SJCRH30 (cell line): ENCODE measurements at regions not wholly inside any gene's neighbourhood (a gene's known extent, or its start where the extent isn't known, plus 50 kb on each side); places are given as distances from the start of the nearest gene placed in this dataset.

Source experiments
- DNase-seq, 2 experiments: peaks; one replicate each; pipeline ENCODE4 v3.0.0-alpha.2; 2015 to 2020
- H3K27ac ChIP-seq: fragments of 250-450 bp; sonication (Bioruptor Pico); 2 replicates; pipeline ENCODE4 v1.5.1; 2020; ENCODE audit warnings: mild to moderate bottlenecking, moderate library complexity
- H3K27me3 ChIP-seq: fragments of 250-450 bp; sonication (Bioruptor Pico); 2 replicates; pipeline ENCODE4 v1.5.1; 2020; ENCODE audit warnings: mild to moderate bottlenecking, moderate library complexity
- H3K36me3 ChIP-seq: fragments of 250-450 bp; sonication (Bioruptor Pico); 2 replicates; pipeline ENCODE4 v1.5.1; 2020; ENCODE audit warnings: mild to moderate bottlenecking, moderate library complexity
- H3K4me1 ChIP-seq: fragments of 250-450 bp; sonication (Bioruptor Pico); 2 replicates; pipeline ENCODE4 v1.5.1; 2020; ENCODE audit warnings: mild to moderate bottlenecking, moderate library complexity
- H3K4me3 ChIP-seq: fragments of 250-450 bp; sonication (Bioruptor Pico); 2 replicates; pipeline ENCODE4 v1.5.1; 2020; ENCODE audit warnings: mild to moderate bottlenecking, moderate library complexity
- H3K9me3 ChIP-seq: fragments of 250-450 bp; sonication (Bioruptor Pico); replicated peaks from 2 replicates; pipeline ENCODE4 v1.5.1; 2020; ENCODE audit warnings: mild to moderate bottlenecking, moderate library complexity

- H3K27ac ChIP-seq: peak overlapping the region; percentile 14; the same call in 1 of the 2 replicates
- no peaks in the 10 kb centered on the region for H3K36me3 ChIP-seq
- no peak for DNase-seq
- H3K4me1 ChIP-seq: peaks cover 8% of the 10 kb centered on the region
- H3K4me3 ChIP-seq: no peak overlapping the region
- no peaks in the 10 kb centered on the region for H3K27me3 ChIP-seq
- H3K9me3 ChIP-seq: peaks cover 8% of the 10 kb centered on the region
Observed at GRCh38 chr2:74735009-74735408, 81.0 kb downstream of the SEMA4F start.

- Histone ChIP-seq H3K27ac (peak overlapping the region; percentile 14; the same call in 1 of the 2 replicates), H3K4me1 (peaks cover 12% of the 10 kb centered on the region), H3K27me3 (no peaks in the 10 kb centered on the region), H3K4me3 (no peak overlapping the region), H3K36me3 (no peaks in the 10 kb centered on the region), H3K9me3 (peaks cover 8% of the 10 kb centered on the region)
- DNase-seq: peak; percentile 35 to 63
Observed at GRCh38 chr2:74735564-74735963, 81.5 kb downstream of the SEMA4F start.

DNA sequence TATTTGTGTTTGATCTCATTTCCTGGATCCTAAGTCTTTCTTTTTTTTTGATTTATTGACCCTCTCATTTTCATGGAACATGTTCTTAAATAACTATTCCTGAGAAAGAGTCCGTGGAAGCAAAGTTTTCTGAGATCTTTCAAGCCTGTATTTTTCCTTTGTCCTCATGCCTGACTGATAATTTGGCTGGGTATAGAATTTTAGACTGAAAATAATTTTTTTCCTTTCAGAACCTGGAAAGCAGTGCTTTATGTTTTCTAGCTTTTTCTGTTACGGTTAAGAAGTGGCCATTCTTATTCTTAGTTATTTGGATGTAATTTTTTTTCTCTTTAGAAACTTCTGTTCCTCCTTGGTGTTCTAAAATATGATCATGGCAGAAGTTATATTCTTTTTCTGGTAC lies 82.5 kb downstream of the SEMA4F start:
- no peak for DNase-seq
- Histone ChIP-seq H3K9me3 (peaks cover 8% of the 10 kb centered on the region), H3K4me1 (peaks cover 20% of the 10 kb centered on the region), H3K36me3 (no peaks in the 10 kb centered on the region), H3K27ac (no peak overlapping the region), H3K4me3 (no peak overlapping the region), H3K27me3 (no peaks in the 10 kb centered on the region)

DNA sequence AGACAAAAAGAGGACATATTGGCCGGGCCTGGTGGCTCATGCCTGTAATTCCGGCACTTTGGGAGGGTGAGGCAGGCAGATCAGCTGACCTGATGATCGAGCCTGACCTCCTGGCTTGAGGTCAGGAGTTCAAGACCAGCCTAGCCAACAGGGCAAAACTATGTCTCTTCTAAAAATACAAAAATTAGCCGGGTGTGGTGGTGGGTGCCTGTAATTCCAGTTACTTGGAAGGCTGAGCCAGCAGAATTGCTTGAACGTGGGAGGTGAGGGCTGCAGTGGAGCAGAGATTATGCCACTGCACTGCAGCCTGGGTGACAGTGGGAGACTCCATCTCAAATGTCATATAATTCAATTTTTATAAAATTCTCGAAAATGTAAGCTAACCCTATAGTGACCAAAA lies 84.5 kb downstream of the SEMA4F start:
- no peak for DNase-seq
- peaks cover 8% of the 10 kb centered on the region for H3K9me3 ChIP-seq
- H3K27ac ChIP-seq: no peak overlapping the region
- peaks cover 33% of the 10 kb centered on the region for H3K4me1 ChIP-seq
- no peaks in the 10 kb centered on the region for H3K36me3 ChIP-seq
- H3K27me3 ChIP-seq: peaks cover 4% of the 10 kb centered on the region; the same call in 1 of the 2 replicates
- H3K4me3 ChIP-seq: no peak overlapping the region

DNA sequence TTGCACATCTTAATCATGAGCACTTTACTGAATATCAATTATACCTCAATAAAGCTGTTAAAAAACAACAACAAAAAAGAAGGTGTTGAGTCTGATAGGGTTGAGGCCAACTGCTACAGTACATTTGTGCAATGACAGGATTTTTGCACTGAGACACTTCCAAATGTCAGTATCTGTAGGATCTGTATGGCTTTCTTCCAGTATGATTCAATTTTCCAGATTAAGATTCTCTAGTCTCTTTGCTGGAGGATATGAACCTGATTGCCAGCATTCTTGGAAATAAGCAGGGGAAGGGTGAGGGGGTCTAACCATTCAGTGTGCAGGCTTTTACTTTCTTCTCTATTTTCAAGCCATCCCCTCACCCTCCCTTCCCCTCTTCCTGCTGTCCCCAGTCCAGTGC lies 85.1 kb downstream of the SEMA4F start:
- DNase-seq: no peak
- no peak overlapping the region for H3K27ac ChIP-seq
- peaks cover 33% of the 10 kb centered on the region for H3K4me1 ChIP-seq
- no peaks in the 10 kb centered on the region for H3K36me3 ChIP-seq
- no peak overlapping the region for H3K4me3 ChIP-seq
- peaks cover 5% of the 10 kb centered on the region; the same call in 1 of the 2 replicates for H3K27me3 ChIP-seq
- peaks cover 8% of the 10 kb centered on the region for H3K9me3 ChIP-seq

DNA sequence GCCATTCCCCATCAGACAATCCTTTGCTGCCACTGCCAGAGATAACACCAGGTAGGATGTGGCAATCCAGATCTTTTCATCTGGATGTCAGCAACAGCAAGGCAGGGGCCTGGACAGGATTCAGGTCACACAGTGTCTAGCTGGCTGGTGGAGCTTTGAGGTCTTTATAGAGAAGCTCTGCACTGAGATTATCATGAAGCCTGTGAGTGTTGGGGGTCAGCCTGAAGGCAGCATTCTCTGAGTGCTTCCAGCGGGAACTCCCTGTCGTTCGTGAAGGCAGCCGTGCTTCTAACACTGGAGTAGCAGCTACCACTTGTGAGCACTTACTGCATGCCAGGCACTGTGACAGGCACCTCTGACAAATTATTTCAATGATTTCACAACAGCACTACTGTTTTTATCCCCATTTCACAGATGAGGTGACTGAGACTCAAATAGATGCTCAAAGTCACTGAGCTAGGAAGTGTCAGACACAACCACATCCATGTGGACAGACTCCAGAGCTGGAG lies 85.7 kb downstream of the SEMA4F start:
- Histone ChIP-seq H3K36me3 (no peaks in the 10 kb centered on the region), H3K4me1 (peaks cover 33% of the 10 kb centered on the region), H3K27ac (no peak overlapping the region), H3K9me3 (peaks cover 8% of the 10 kb centered on the region), H3K4me3 (no peak overlapping the region), H3K27me3 (peaks cover 5% of the 10 kb centered on the region; the same call in 1 of the 2 replicates)
- no peak for DNase-seq

DNA sequence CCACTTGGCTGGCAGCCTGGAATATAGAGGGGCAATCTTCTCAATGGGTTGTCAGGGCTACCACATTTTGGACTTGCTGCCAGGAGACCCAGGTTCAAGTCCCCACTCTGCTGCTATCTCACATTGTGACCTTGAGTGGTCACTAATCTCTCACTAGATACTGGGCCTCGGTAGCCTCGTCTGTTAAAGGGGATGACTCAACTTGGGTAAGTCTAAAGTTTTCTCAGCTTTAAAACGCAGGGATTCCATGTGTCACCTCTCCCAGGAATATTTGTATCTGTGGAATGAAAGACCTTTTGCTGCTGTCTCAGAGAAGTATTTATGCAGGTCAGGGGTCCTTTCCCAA lies 86.3 kb downstream of the SEMA4F start:
- Histone ChIP-seq H3K4me3 (no peak overlapping the region), H3K27me3 (peaks cover 5% of the 10 kb centered on the region; the same call in 1 of the 2 replicates), H3K27ac (no peak overlapping the region), H3K4me1 (peaks cover 30% of the 10 kb centered on the region), H3K36me3 (no peaks in the 10 kb centered on the region), H3K9me3 (peaks cover 8% of the 10 kb centered on the region)
- DNase-seq: no peak

DNA sequence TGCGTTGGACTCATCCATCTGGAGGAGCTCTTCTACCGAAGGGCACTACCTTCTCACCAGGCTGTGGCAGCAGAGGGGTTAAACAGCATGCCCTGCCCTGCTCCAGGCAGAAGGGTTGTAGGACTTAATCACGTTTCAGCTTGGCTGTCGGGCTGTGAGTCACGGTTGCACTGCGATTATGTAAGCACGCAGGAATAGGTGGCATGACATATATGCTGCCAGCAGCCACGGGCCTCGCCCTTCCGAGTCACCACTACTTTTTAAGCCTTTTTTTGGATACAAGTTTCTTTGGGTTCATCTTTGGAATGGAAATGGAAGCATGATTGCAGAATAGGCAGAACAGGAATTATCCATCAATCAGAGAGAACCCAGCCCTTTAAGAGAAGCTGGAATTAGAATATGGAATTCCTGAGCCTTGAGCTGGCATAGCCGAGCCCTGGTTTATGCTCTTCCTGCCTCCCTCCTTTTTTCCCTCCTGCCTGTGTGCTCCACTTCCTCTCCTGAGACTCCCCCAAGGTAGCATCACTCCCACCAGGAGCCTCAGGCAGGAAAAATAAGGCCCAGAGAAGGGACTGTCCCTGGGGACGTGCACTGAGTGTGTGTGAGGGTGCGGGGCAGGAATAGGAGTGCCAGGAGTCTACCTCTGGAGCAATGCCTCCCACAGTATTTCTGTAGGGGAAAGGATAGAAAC lies 86.8 kb downstream of the SEMA4F start:
- Histone ChIP-seq H3K27ac (peak overlapping the region; percentile 6; the same call in 1 of the 2 replicates), H3K4me1 (peaks cover 25% of the 10 kb centered on the region)
- peak; percentile 68 to 70 for DNase-seq

DNA sequence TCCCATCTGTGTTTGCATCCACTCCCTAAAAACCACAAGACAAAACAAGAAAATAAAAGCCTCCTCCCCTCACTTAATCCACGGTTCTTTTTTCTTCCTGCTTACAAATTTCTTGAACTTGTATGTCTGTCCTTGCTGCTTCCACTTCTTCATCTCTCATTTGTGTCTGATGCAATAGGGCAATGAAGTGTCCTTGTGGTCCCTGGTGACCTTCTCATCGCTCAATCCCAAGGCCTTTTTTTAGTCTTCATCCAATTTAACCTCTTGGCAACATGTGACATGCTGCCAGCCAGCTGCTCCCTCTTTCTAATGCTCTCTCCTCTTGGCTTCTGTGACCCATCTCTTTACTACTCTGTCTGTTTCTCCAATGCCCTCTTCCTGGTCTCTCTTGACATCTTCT lies 87.6 kb downstream of the SEMA4F start:
- Histone ChIP-seq H3K36me3 (no peaks in the 10 kb centered on the region), H3K27ac (no peak overlapping the region), H3K9me3 (peaks cover 4% of the 10 kb centered on the region), H3K4me3 (no peak overlapping the region), H3K27me3 (peaks cover 5% of the 10 kb centered on the region; the same call in 1 of the 2 replicates), H3K4me1 (peaks cover 25% of the 10 kb centered on the region)
- peak in 1 of 2 experiments; percentile 7 for DNase-seq

More for the DNA sequence above, 86.8 kb downstream of the SEMA4F start:
- peaks cover 8% of the 10 kb centered on the region for H3K9me3 ChIP-seq
- H3K4me3 ChIP-seq: no peak overlapping the region
- H3K27me3 ChIP-seq: peaks cover 5% of the 10 kb centered on the region; the same call in 1 of the 2 replicates
- no peaks in the 10 kb centered on the region for H3K36me3 ChIP-seq

GRCh38 chr2:74742471-74742870 lies 88.4 kb downstream of the SEMA4F start:
- DNase-seq: peak in 1 of 2 experiments; percentile 28
- no peak overlapping the region for H3K4me3 ChIP-seq
- H3K9me3 ChIP-seq: no peaks in the 10 kb centered on the region

GRCh38 chr2:74743039-74743438 lies 89.0 kb downstream of the SEMA4F start:
- Histone ChIP-seq H3K4me3 (no peak overlapping the region), H3K36me3 (no peaks in the 10 kb centered on the region), H3K27ac (no peak overlapping the region), H3K27me3 (peaks cover 5% of the 10 kb centered on the region; the same call in 1 of the 2 replicates), H3K4me1 (peaks cover 25% of the 10 kb centered on the region), H3K9me3 (no peaks in the 10 kb centered on the region)
- no peak for DNase-seq

More at GRCh38 chr2:74742471-74742870, 88.4 kb downstream of the SEMA4F start:
- Histone ChIP-seq H3K4me1 (peaks cover 25% of the 10 kb centered on the region), H3K27ac (no peak overlapping the region), H3K27me3 (peaks cover 5% of the 10 kb centered on the region; the same call in 1 of the 2 replicates), H3K36me3 (no peaks in the 10 kb centered on the region)

DNA sequence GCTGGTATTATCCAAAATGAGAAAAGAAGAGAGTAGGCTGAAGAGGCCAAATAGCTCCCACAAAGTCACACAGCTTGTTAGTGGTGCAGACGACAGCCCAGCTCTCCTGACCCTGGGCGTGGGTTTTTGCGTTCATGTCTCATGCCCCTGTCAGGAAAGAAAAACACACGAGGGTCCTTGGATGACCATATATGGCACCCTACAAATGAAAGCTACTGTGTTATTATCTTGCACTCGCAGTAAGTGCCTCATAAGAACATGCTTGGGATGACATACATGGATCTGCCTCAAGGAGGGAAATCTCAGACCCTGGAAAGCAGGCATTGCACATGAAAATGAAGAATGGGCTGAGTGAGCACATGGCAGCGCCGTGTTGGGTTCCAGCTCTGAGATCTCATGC lies 89.7 kb downstream of the SEMA4F start:
- Histone ChIP-seq H3K27me3 (peaks cover 10% of the 10 kb centered on the region; the same call in 1 of the 2 replicates), H3K36me3 (no peaks in the 10 kb centered on the region), H3K4me3 (no peak overlapping the region), H3K4me1 (peaks cover 25% of the 10 kb centered on the region), H3K27ac (no peak overlapping the region), H3K9me3 (no peaks in the 10 kb centered on the region)
- DNase-seq: no peak

GRCh38 chr2:74744731-74745515 lies 89.0 kb upstream of the HK2 start:
- DNase-seq: no peak

GRCh38 chr2:74745766-74746165 lies 88.2 kb upstream of the HK2 start:
- H3K4me3 ChIP-seq: no peak overlapping the region
- peaks cover 21% of the 10 kb centered on the region for H3K4me1 ChIP-seq
- no peak overlapping the region for H3K27ac ChIP-seq
- DNase-seq: no peak
- H3K36me3 ChIP-seq: no peaks in the 10 kb centered on the region
- no peaks in the 10 kb centered on the region for H3K9me3 ChIP-seq
- peaks cover 11% of the 10 kb centered on the region for H3K27me3 ChIP-seq

More at GRCh38 chr2:74744731-74745515, 89.0 kb upstream of the HK2 start:
- Histone ChIP-seq H3K9me3 (no peaks in the 10 kb centered on the region), H3K4me3 (no peak overlapping the region), H3K4me1 (peaks cover 25% of the 10 kb centered on the region), H3K36me3 (no peaks in the 10 kb centered on the region), H3K27me3 (peaks cover 11% of the 10 kb centered on the region), H3K27ac (no peak overlapping the region)

GRCh38 chr2:74746480-74746879 lies 87.4 kb upstream of the HK2 start:
- Histone ChIP-seq H3K27ac (no peak overlapping the region), H3K36me3 (no peaks in the 10 kb centered on the region), H3K9me3 (no peaks in the 10 kb centered on the region), H3K4me3 (no peak overlapping the region), H3K27me3 (peaks cover 11% of the 10 kb centered on the region), H3K4me1 (peaks cover 14% of the 10 kb centered on the region)
- DNase-seq: no peak
